ENCODE measurements at regions not wholly inside any gene's neighbourhood (a gene's known extent, or its start where the extent isn't known, plus 50 kb on each side); places are given as distances from the start of the nearest gene placed in this dataset.

GRCh38 chr1:118488787-118489186 is 303.8 kb upstream of the SPAG17 start:
- no peak for TF ChIP-seq CTCF (IDR thresholded peaks at IDR 0.05; ENCODE audit: low read length)
- TF ChIP-seq EZH2 (IDR thresholded peaks at IDR 0.05; ENCODE audit: borderline replicate concordance, low read length) = no peak
